HepG2 (cell line): ENCODE measurements at regions not wholly inside any gene's neighbourhood (a gene's known extent, or its start where the extent isn't known, plus 50 kb on each side); places are given as distances from the start of the nearest gene placed in this dataset.
A peak's percentile ranks its signal among the peaks of the same experiment; 100 is the strongest.

Source experiments
- ATAC-seq: fragments of 200-7000 bp; cut with Tn5 transposase; 3 replicates; pipeline ENCODE4 v1.9.1; 2020; ENCODE audit warnings: mild to moderate bottlenecking, moderate library complexity
- BruUV-seq: library from RNA; stranded (reverse); fragments of 400-500 nt; replicated peaks from 2 replicates; lab custom pipeline; 2021; lab: Mats Ljungman, UMichigan
- CTCF ChIA-PET: fragments of 300-600 bp; formaldehyde crosslinking; extraction: SDS; loops from one replicate; lab custom pipeline; 2021; ENCODE audit warnings: low total read pairs, inconsistent platforms, low intra/inter-chr PET ratio; lab: Yijun Ruan, JAX
- POLR2A ChIA-PET: fragments of 350-600 bp; sonication (Branson Sonifier 250); formaldehyde crosslinking; loops from one replicate; lab custom pipeline; 2020; ENCODE audit warnings: antibody characterized with exemption, inconsistent platforms; lab: Yijun Ruan, JAX
- DNase-seq: peaks from one replicate; pipeline ENCODE4 v3.0.0-alpha.2; 2015; ENCODE audit warnings: low spot score
- FAIRE-seq: peaks from 3 replicates; lab custom pipeline; 2011; peaks lifted over from hg19 to GRCh38; lab: Jason Lieb, UNC
- H2AFZ ChIP-seq: one replicate; pipeline ENCODE4 v1.6.1; 2011; ENCODE audit warnings: low read length, inconsistent platforms
- H3K27ac ChIP-seq: fragments of 300-600 bp; 3 replicates; pipeline ENCODE4 v1.8.0; 2011; ENCODE audit warnings: mixed run types, mild to moderate bottlenecking, mixed read lengths, low read length, inconsistent platforms; ENCODE audit not compliant: insufficient read depth; ENCODE audit errors: extremely low read length
- H3K27me3 ChIP-seq, 2 experiments: fragments of 200-600 bp in 1 of 2; 2 replicates in 1 of 2; 3 replicates in 1 of 2; pipeline versions ENCODE4 v1.6.0 to v1.8.0; 2011; ENCODE audit warnings: low read length in 2 of 2, mild to moderate bottlenecking in 2 of 2, moderate library complexity in 2 of 2, inconsistent platforms in 1 of 2; ENCODE audit not compliant: insufficient read depth in 2 of 2, control insufficient read depth in 1 of 2
- H3K36me3 ChIP-seq, 2 experiments: fragments of 200-600 bp in 1 of 2; replicated peaks in 1 of 2; 2 replicates in 1 of 2; 3 replicates in 1 of 2; pipeline versions ENCODE4 v1.5.1 to v1.8.0; 2011; ENCODE audit warnings: low read length in 2 of 2, inconsistent platforms in 1 of 2; ENCODE audit not compliant: insufficient read depth in 2 of 2, control insufficient read depth in 1 of 2
- H3K4me1 ChIP-seq: 2 replicates; pipeline ENCODE4 v1.5.1; 2012; ENCODE audit warnings: low read length, inconsistent platforms; ENCODE audit not compliant: insufficient read depth
- H3K4me2 ChIP-seq: 2 replicates; pipeline ENCODE4 v1.6.0; 2011; ENCODE audit warnings: low read depth, low read length, inconsistent platforms
- H3K4me3 ChIP-seq, 3 experiments: fragments of 200-600 bp in 1 of 3; sonication (generic), shearing (Covaris generic) in 1 of 3; replicated peaks in 1 of 3; 2 replicates each; pipeline ENCODE4 v1.5.1; 2011 to 2016; ENCODE audit warnings: low read length in 3 of 3, inconsistent platforms in 2 of 3, low read depth in 2 of 3, mild to moderate bottlenecking in 2 of 3, control low read depth in 1 of 3, mixed read lengths in 1 of 3; ENCODE audit not compliant: insufficient read depth in 1 of 3
- H3K79me2 ChIP-seq: one replicate; pipeline ENCODE4 v1.6.1; 2011; ENCODE audit warnings: low read length, inconsistent platforms; ENCODE audit not compliant: insufficient read depth
- H3K9ac ChIP-seq: 2 replicates; pipeline ENCODE4 v1.6.0; 2011; ENCODE audit warnings: mild to moderate bottlenecking, low read depth, low read length, inconsistent platforms; ENCODE audit not compliant: insufficient read depth
- H3K9me3 ChIP-seq: 2 replicates; pipeline ENCODE4 v1.5.1; 2012; ENCODE audit warnings: mild to moderate bottlenecking, low read length
- H4K20me1 ChIP-seq: 2 replicates; pipeline ENCODE4 v1.6.0; 2011; ENCODE audit warnings: inconsistent platforms, mild to moderate bottlenecking, low read length, moderate library complexity; ENCODE audit not compliant: insufficient read depth
- CREB3 ChIP-seq: sonication (generic); formaldehyde crosslinking; IDR thresholded peaks from 2 replicates; pipeline ENCODE4 v1.5.0; 2020; ENCODE audit warnings: missing genetic modification reagents
- FOXO1 ChIP-seq: sonication (generic); formaldehyde crosslinking; IDR thresholded peaks from 2 replicates; pipeline ENCODE4 v1.4.0; 2020; ENCODE audit warnings: missing genetic modification reagents
- GMEB1 ChIP-seq: sonication (generic); formaldehyde crosslinking; IDR thresholded peaks from 2 replicates; pipeline ENCODE4 v1.5.1; 2020; ENCODE audit warnings: missing genetic modification reagents, mild to moderate bottlenecking, borderline replicate concordance
- ISL2 ChIP-seq: sonication (generic); formaldehyde crosslinking; IDR thresholded peaks from 2 replicates; pipeline ENCODE4 v1.5.0; 2020; ENCODE audit warnings: missing genetic modification reagents
- LBX2 ChIP-seq: sonication (generic); formaldehyde crosslinking; IDR thresholded peaks from 2 replicates; pipeline ENCODE4 v1.5.0; 2020; ENCODE audit warnings: missing genetic modification reagents, mild to moderate bottlenecking, borderline replicate concordance
- LRRFIP1 ChIP-seq: sonication (generic); formaldehyde crosslinking; conservative IDR thresholded peaks from 2 replicates; pipeline ENCODE4 v1.4.0; 2020; ENCODE audit warnings: missing genetic modification reagents
- NFIC ChIP-seq: IDR thresholded peaks from 2 replicates; pipeline ENCODE4 v1.6.1; 2012; ENCODE audit warnings: mild to moderate bottlenecking, low read length, inconsistent platforms
- RBAK ChIP-seq: sonication (generic); formaldehyde crosslinking; IDR thresholded peaks from 2 replicates; pipeline ENCODE4 v1.5.1; 2020; ENCODE audit warnings: mild to moderate bottlenecking, missing genetic modification reagents
- RBFOX2 ChIP-seq: fragments of 200-400 bp; formaldehyde crosslinking; IDR thresholded peaks from 2 replicates; pipeline ENCODE4 v1.6.1; 2017; ENCODE audit warnings: low read depth, mild to moderate bottlenecking, low read length
- SOX13 ChIP-seq, 3 experiments: fragments of 450-650 bp in 1 of 3; sonication (generic) in 1 of 3; formaldehyde crosslinking in 1 of 3; IDR thresholded peaks in 2 of 3; conservative IDR thresholded peaks in 1 of 3; 2 replicates each; pipeline versions ENCODE4 v1.5.0 to v1.6.1; 2016 to 2020; ENCODE audit warnings: antibody characterized with exemption in 1 of 3, mild to moderate bottlenecking in 1 of 3, missing compliant biosample characterization in 1 of 3, missing genetic modification reagents in 1 of 3, moderate library complexity in 1 of 3
- SOX5 ChIP-seq: IDR thresholded peaks from 2 replicates; pipeline ENCODE4 v1.6.1; 2016; ENCODE audit warnings: borderline replicate concordance
- TEAD2 ChIP-seq: sonication (generic); formaldehyde crosslinking; IDR thresholded peaks from 2 replicates; pipeline ENCODE4 v1.9.0; 2021; ENCODE audit warnings: missing genetic modification reagents
- TMF1 ChIP-seq: sonication (generic); formaldehyde crosslinking; IDR thresholded peaks from 2 replicates; pipeline ENCODE4 v1.8.1; 2022; ENCODE audit warnings: low read depth, missing genetic modification reagents
- ZBTB1 ChIP-seq: sonication (generic); formaldehyde crosslinking; IDR thresholded peaks from 2 replicates; pipeline ENCODE4 v1.4.0; 2020; ENCODE audit warnings: missing genetic modification reagents, borderline replicate concordance
- ZBTB46 ChIP-seq: sonication (generic); formaldehyde crosslinking; IDR thresholded peaks from 2 replicates; pipeline ENCODE4 v1.4.0; 2020; ENCODE audit warnings: mild to moderate bottlenecking, missing genetic modification reagents, borderline replicate concordance
- ZNF451 ChIP-seq: sonication (generic); formaldehyde crosslinking; IDR thresholded peaks from 2 replicates; pipeline ENCODE4 v1.5.0; 2020; ENCODE audit warnings: mild to moderate bottlenecking, missing genetic modification reagents
- ZNF644 ChIP-seq: IDR thresholded peaks from 2 replicates; pipeline ENCODE4 v1.6.1; 2016; ENCODE audit warnings: low read depth
- WGBS: methylation state at CpG from one replicate; pipeline ENCODE4 v1.1.6; 2017; ENCODE audit warnings: low lambda C conversion rate; 5-methylcytosine and 5-hydroxymethylcytosine counted together
- in situ Hi-C: cut with HindIII; loops from 2 replicates; pipeline ENCODE4 v1.10.0; 2017; ENCODE audit warnings: low pct_unique_long_range_greater_than_20kb; ENCODE audit not compliant: extremely low pct_ligation_motif_present
- intact Hi-C: fragments of 100-400 bp; cut with micrococcal nuclease; formaldehyde crosslinking; loops from one replicate; pipeline ENCODE4 v1.10.0; 2022; ENCODE audit not compliant: unreplicated experiment

GRCh38 chr10:23523251-23523650 lies 84.4 kb downstream of the OTUD1 start (continued):
- no peak for TF ChIP-seq GMEB1 (CRISPR knock-in tag)
- no peak for TF ChIP-seq LRRFIP1 (CRISPR knock-in tag)
- no peak for TF ChIP-seq SOX5 (CRISPR knock-in tag)
- no peak for TF ChIP-seq RBFOX2
- TF ChIP-seq NFIC = no peak
- no peak for TF ChIP-seq FOXO1 (CRISPR knock-in tag)
- no peak for TF ChIP-seq SOX13 (IDR thresholded peaks at IDR 0.05)
- TF ChIP-seq SOX13 (CRISPR knock-in tag; conservative IDR thresholded peaks at IDR 0.05 in 1 of 2, IDR thresholded peaks at IDR 0.05 in 1 of 2) = no peak
- no peak for TF ChIP-seq RBAK

- POLR2A ChIA-PET = no interaction called here
- in situ Hi-C loops (loop anchor here (25.0 kb wide), 1 partner anchor 363 kb away; no protein-coding TSS in a partner anchor), intact Hi-C loops (loop anchor here (1.0 to 2.0 kb wide), 2 partner anchors 211 to 367 kb away; no protein-coding TSS in a partner anchor)
- H3K4me1 ChIP-seq = no peaks in the 10 kb centered on the region
- no peaks in the 10 kb centered on the region for H3K9me3 ChIP-seq
- WGBS = 37% methylated on average over 2 of the region's 2 CpGs
- H3K79me2 ChIP-seq = no peaks in the 10 kb centered on the region
- no peaks in the 10 kb centered on the region for H4K20me1 ChIP-seq
- FAIRE-seq = peak; percentile 37
- peak; percentile 41; the same call in 1 of the 3 replicates for ATAC-seq
- H3K4me3 ChIP-seq = no peak overlapping the region
- no peak overlapping the region for H3K27ac ChIP-seq
- no peak overlapping the region for H2AFZ ChIP-seq
- DNase-seq = peak; percentile 4
- no peak overlapping the region for H3K4me2 ChIP-seq
- H3K36me3 ChIP-seq = no peaks in the 10 kb centered on the region
- CTCF ChIA-PET = interaction anchor here (0.7 to 3.3 kb wide), 2 partner anchors 211 to 231 kb away, joined by 3 to 17 read pairs; no protein-coding TSS in a partner anchor
- H3K27me3 ChIP-seq = no peaks in the 10 kb centered on the region; a peak in 1 of 5 replicates
- no TSS peak for BruUV-seq
- H3K9ac ChIP-seq = no peak overlapping the region
- TF ChIP-seq ZBTB1 (CRISPR knock-in tag) = no peak
- no peak for TF ChIP-seq ZNF451 (CRISPR knock-in tag)
- no peak for TF ChIP-seq TMF1 (CRISPR knock-in tag)
- TF ChIP-seq ZNF644 = no peak
- no peak for TF ChIP-seq CREB3 (CRISPR knock-in tag)
- TF ChIP-seq LBX2 (CRISPR knock-in tag) = no peak
- TF ChIP-seq ISL2 (CRISPR knock-in tag) = no peak
- no peak for TF ChIP-seq ZBTB46 (CRISPR knock-in tag)
- no peak for TF ChIP-seq TEAD2
These were observed 86.5 kb downstream of the OTUD1 start for GRCh38 chr10:23525406-23525805.
